NCI-H345 (cell line): ENCODE measurements at regions not wholly inside any gene's neighbourhood (a gene's known extent, or its start where the extent isn't known, plus 50 kb on each side); places are given as distances from the start of the nearest gene placed in this dataset.

Source experiments
- DNase-seq: peaks from one replicate; lab custom pipeline; 2025; lab: John Stamatoyannopoulos, UW

GRCh38 chr14:76948976-76949375 is 79.5 kb downstream of the IRF2BPL start:
- DNase-seq, result no peak

- no peak for DNase-seq
Measured at GRCh38 chr14:76948213-76948947, 80.1 kb downstream of the IRF2BPL start.

DNA sequence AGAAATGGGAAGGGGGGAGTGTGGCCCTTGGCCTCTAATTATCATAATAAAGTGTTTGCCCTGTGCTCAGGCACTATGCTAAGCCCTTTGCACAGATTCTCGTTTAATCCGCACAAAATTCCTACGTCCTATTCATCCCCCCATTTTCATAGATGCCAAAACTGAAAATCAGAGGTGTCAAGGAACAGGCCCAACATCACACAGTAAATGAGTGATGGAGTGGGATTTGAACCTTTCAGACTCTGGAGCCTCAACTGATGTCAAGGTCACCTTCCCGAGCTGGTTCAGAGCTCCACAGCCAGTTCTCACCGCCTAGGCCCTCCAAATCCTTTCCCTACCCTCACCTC is 80.7 kb downstream of the IRF2BPL start:
- DNase-seq, result no peak

DNA sequence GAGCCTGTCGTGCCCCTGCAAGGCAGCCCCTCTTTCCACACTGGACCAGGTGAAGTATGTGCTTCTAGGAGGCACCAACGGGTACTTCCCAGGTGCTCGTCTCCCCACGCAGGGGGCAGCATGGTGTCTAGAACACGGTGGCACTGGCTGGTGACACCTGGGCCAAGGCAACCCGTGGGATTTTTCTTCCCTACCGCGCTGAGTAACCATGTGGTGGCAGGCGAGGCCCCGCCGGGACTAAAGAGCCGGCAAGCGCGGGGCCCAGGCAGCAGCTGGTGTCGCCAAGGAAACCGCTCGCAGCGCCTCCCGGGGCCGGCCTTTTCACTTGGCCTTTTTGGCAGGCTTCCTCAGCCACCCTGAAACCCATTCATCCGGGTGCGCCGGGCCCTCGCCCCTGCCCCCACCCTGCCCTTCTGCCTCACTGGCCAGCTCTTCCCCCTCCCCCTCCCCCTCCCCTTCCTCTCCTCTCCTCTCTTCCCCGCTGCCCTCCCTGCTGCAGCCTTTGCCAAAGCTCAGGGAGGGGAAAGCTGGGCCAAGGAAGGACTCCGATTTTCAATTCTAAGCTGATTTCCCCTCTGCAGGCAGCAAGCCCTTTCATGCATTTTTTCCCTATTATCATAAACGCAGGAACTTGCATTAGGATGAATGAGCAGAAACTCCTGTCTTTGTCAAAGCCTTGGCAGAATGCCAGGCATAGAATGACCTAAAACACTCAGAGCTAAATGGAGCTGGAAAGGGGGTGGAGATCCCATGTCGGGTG is 81.2 kb downstream of the IRF2BPL start:
- DNase-seq, result peak; percentile 98

DNA sequence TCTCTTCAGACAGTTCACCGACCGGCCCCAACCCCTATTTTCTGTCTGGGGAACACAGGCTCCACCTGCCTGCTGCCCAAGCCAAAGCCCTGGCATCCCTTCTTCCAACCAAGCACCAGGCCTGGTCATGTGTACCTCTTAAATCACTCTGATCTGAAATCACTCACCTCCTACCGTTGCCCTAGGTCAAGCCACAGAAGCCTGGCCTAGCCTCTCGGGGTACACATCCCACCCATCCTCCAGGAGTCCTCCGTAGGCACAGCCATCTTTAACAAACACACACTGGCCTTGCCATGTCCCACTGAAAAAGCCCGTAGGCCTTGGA is 81.8 kb downstream of the IRF2BPL start:
- no peak for DNase-seq

DNA sequence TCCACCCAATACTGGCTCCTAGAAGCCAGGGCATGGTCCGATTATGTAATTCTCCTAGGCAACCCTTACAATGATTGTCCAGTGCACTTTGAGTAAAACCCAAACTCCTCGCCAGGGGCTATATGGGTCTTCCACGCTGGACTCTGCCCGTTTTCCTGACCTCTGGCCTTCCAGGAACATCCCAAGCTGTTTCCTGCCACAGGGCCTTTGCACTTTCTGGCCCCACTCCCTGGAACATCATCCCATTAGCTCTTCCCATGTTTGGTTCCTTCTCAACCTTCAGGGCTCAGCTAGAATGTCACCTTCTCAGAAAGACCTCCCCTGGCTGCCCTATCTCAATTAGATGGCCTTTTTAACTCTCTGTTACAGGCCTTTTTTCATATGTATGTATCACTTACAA is 85.4 kb downstream of the IRF2BPL start:
- no peak for DNase-seq

- no peak for DNase-seq
Measured at GRCh38 chr14:76941946-76942805, 86.3 kb downstream of the IRF2BPL start.

GRCh38 chr14:76941544-76941943 is 87.0 kb downstream of the IRF2BPL start:
- DNase-seq, result no peak

- no peak for DNase-seq
Measured at GRCh38 chr14:76940021-76940760, 88.3 kb downstream of the IRF2BPL start.

GRCh38 chr14:76939015-76939742 is 89.3 kb downstream of the IRF2BPL start:
- no peak for DNase-seq

DNA sequence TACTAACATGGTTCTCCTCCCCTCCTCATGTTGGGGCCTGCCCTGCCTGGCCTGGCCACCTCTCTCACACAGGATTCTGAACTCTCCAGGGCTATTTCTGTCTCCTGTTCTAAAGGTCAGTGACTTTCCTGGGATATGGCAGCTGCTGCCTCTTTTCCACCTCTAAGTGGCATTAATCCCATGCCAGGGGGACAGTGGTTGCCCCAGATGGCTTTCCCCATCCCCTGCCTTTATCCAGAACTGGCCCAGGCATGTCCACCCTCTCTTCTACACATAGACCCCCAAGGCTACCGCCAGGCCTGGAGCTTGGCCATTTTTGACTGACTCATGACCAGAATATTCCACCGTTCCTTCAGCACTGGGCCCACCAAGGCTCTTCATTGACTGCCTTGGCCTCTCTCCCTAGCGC is 90.4 kb downstream of the IRF2BPL start:
- no peak for DNase-seq

GRCh38 chr14:76937181-76938091 is 91.1 kb downstream of the IRF2BPL start:
- DNase-seq, result peak; percentile 78

DNA sequence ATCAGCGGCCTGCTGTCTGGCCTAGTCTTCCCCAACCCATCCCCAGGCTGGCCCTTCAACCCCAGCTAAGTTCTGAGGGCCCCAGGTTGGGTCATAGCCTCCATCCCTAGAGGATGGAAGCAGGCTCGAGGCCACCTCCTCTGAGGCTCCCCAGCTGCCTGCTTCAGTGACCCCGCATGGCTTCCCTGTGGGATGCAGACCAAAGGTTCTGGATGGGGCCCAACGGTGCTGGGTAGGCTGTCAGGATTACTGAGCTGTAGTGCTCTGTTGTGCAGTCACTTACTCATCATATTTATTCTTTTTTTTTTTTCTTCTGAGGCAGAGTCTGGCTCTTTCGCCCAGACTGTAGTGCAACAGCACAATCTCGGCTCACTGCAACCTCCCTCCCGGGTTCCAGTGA is 92.0 kb downstream of the IRF2BPL start:
- DNase-seq, result no peak

DNA sequence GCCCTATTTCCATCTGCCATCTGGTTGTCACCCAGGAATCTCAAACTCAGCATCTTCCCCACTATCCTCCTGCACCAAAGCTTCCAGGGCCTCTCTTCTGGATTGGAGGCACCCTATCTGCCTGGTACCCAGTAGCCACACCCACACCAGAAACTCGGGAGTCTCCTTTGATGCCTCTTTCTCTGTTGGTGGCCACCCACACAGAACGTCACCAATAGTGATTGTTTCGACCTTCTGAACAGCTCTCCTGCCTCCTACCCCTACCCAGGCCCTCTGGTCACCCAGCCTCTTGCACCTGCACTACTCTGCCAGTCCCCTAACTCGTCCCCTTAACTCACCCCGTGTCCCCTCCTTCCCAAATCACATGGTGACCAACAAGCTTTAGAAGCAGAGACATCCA is 95.0 kb downstream of the IRF2BPL start:
- no peak for DNase-seq

GRCh38 chr14:76931631-76932402 is 96.7 kb downstream of the IRF2BPL start:
- DNase-seq, result no peak

DNA sequence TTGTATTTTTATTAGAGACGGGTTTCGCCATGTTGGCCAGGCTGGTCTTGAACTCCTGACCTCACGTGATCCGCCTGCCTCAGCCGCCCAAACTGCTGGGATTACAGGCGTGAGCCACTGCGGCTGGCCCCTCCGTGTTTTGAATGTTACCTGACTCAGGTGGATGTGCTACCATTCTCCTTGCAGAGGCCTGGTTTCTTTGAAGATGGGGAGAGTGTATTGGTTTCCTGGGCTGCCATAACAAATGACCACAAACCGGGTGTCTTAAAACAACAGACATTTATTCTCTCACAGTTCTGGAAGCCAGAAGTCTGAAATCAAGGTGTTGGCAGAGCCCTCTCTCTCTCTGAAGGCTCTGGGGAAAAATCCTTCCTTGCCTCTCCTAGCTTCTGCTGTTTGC is 98.0 kb downstream of the IRF2BPL start:
- DNase-seq, result no peak

- DNase-seq, result peak; percentile 46
Measured at GRCh38 chr14:76929927-76930326, 98.6 kb downstream of the IRF2BPL start.

- DNase-seq, result no peak
Measured at GRCh38 chr14:76927971-76928700, 100.4 kb downstream of the IRF2BPL start.
